ENCODE measurements at regions not wholly inside any gene's neighbourhood (a gene's known extent, or its start where the extent isn't known, plus 50 kb on each side); places are given as distances from the start of the nearest gene placed in this dataset.
A peak's percentile ranks its signal among the peaks of the same experiment; 100 is the strongest.

GRCh38 chr14:71574976-71575375 is 357.3 kb upstream of the RGS6 start:
- peak overlapping the region; percentile 40 for H3K4me2 ChIP-seq (ENCODE audit: low read length)
- H3K4me1 ChIP-seq (ENCODE audit: control insufficient read depth, insufficient read depth, low read length): peaks cover 24% of the 10 kb centered on the region
- no peaks in the 10 kb centered on the region for H3K9me3 ChIP-seq (replicated peaks; ENCODE audit: low read length)
- H3K4me3 ChIP-seq (ENCODE audit: low read length): no peak overlapping the region
- H3K27me3 ChIP-seq (ENCODE audit: control insufficient read depth, insufficient read depth, low read length): no peaks in the 10 kb centered on the region
- no peak overlapping the region for H3K9ac ChIP-seq (ENCODE audit: low read depth, low read length)
- no peaks in the 10 kb centered on the region for H3K36me3 ChIP-seq (ENCODE audit: insufficient read depth, low read length)

GRCh38 chr14:71576472-71576871 is 355.8 kb upstream of the RGS6 start:
- no peak overlapping the region for H3K4me2 ChIP-seq (ENCODE audit: low read length)
- no peaks in the 10 kb centered on the region for H3K27me3 ChIP-seq (ENCODE audit: control insufficient read depth, insufficient read depth, low read length)
- H3K4me1 ChIP-seq (ENCODE audit: control insufficient read depth, insufficient read depth, low read length): peaks cover 34% of the 10 kb centered on the region
- H3K9ac ChIP-seq (ENCODE audit: low read depth, low read length): no peak overlapping the region
- no peaks in the 10 kb centered on the region for H3K36me3 ChIP-seq (ENCODE audit: insufficient read depth, low read length)
- no peak overlapping the region for H3K4me3 ChIP-seq (ENCODE audit: low read length)
- no peaks in the 10 kb centered on the region for H3K9me3 ChIP-seq (replicated peaks; ENCODE audit: low read length)

GRCh38 chr14:71579331-71579730 is 352.9 kb upstream of the RGS6 start:
- no peaks in the 10 kb centered on the region for H3K36me3 ChIP-seq (ENCODE audit: insufficient read depth, low read length)
- H3K4me3 ChIP-seq (ENCODE audit: low read length): no peak overlapping the region
- H3K9me3 ChIP-seq (replicated peaks; ENCODE audit: low read length): no peaks in the 10 kb centered on the region
- peaks cover 60% of the 10 kb centered on the region for H3K4me1 ChIP-seq (ENCODE audit: control insufficient read depth, insufficient read depth, low read length)
- no peaks in the 10 kb centered on the region for H3K27me3 ChIP-seq (ENCODE audit: control insufficient read depth, insufficient read depth, low read length)
- no peak overlapping the region for H3K4me2 ChIP-seq (ENCODE audit: low read length)
- no peak overlapping the region for H3K9ac ChIP-seq (ENCODE audit: low read depth, low read length)

GRCh38 chr14:71582705-71583104 is 349.5 kb upstream of the RGS6 start:
- no peaks in the 10 kb centered on the region for H3K36me3 ChIP-seq (ENCODE audit: insufficient read depth, low read length)
- peak overlapping the region; percentile 70 for H3K9ac ChIP-seq (ENCODE audit: low read depth, low read length)
- no peaks in the 10 kb centered on the region for H3K9me3 ChIP-seq (replicated peaks; ENCODE audit: low read length)
- peaks cover 69% of the 10 kb centered on the region for H3K4me1 ChIP-seq (ENCODE audit: control insufficient read depth, insufficient read depth, low read length)
- H3K4me3 ChIP-seq (ENCODE audit: low read length): no peak overlapping the region
- H3K27me3 ChIP-seq (ENCODE audit: control insufficient read depth, insufficient read depth, low read length): no peaks in the 10 kb centered on the region
- peak overlapping the region; percentile 50 for H3K4me2 ChIP-seq (ENCODE audit: low read length)

GRCh38 chr14:71583194-71583593 is 349.0 kb upstream of the RGS6 start:
- H3K4me1 ChIP-seq (ENCODE audit: control insufficient read depth, insufficient read depth, low read length): peaks cover 74% of the 10 kb centered on the region
- no peak overlapping the region for H3K4me3 ChIP-seq (ENCODE audit: low read length)
- H3K4me2 ChIP-seq (ENCODE audit: low read length): peak overlapping the region; percentile 50
- no peaks in the 10 kb centered on the region for H3K27me3 ChIP-seq (ENCODE audit: control insufficient read depth, insufficient read depth, low read length)
- H3K9me3 ChIP-seq (replicated peaks; ENCODE audit: low read length): no peaks in the 10 kb centered on the region
- no peaks in the 10 kb centered on the region for H3K36me3 ChIP-seq (ENCODE audit: insufficient read depth, low read length)
- peak overlapping the region; percentile 70 for H3K9ac ChIP-seq (ENCODE audit: low read depth, low read length)

GRCh38 chr14:71583705-71584104 is 348.5 kb upstream of the RGS6 start:
- Histone ChIP-seq H3K4me2 (ENCODE audit: low read length) (peak overlapping the region; percentile 50), H3K4me1 (ENCODE audit: control insufficient read depth, insufficient read depth, low read length) (peaks cover 79% of the 10 kb centered on the region), H3K9ac (ENCODE audit: low read depth, low read length) (no peak overlapping the region), H3K9me3 (replicated peaks; ENCODE audit: low read length) (no peaks in the 10 kb centered on the region), H3K36me3 (ENCODE audit: insufficient read depth, low read length) (peaks cover 4% of the 10 kb centered on the region), H3K4me3 (ENCODE audit: low read length) (no peak overlapping the region), H3K27me3 (ENCODE audit: control insufficient read depth, insufficient read depth, low read length) (no peaks in the 10 kb centered on the region)

- peaks cover 83% of the 10 kb centered on the region for H3K4me1 ChIP-seq (ENCODE audit: control insufficient read depth, insufficient read depth, low read length)
- peak overlapping the region; percentile 39 for H3K9ac ChIP-seq (ENCODE audit: low read depth, low read length)
- H3K4me2 ChIP-seq (ENCODE audit: low read length): no peak overlapping the region
- no peaks in the 10 kb centered on the region for H3K27me3 ChIP-seq (ENCODE audit: control insufficient read depth, insufficient read depth, low read length)
- peaks cover 4% of the 10 kb centered on the region for H3K36me3 ChIP-seq (ENCODE audit: insufficient read depth, low read length)
- no peak overlapping the region for H3K4me3 ChIP-seq (ENCODE audit: low read length)
- no peaks in the 10 kb centered on the region for H3K9me3 ChIP-seq (replicated peaks; ENCODE audit: low read length)
These were observed 346.9 kb upstream of the RGS6 start for GRCh38 chr14:71585361-71585760.

- peak overlapping the region; percentile 39 for H3K9ac ChIP-seq (ENCODE audit: low read depth, low read length)
- peaks cover 78% of the 10 kb centered on the region for H3K4me1 ChIP-seq (ENCODE audit: control insufficient read depth, insufficient read depth, low read length)
- peak overlapping the region; percentile 50 for H3K4me3 ChIP-seq (ENCODE audit: low read length)
- H3K27me3 ChIP-seq (ENCODE audit: control insufficient read depth, insufficient read depth, low read length): no peaks in the 10 kb centered on the region
- no peaks in the 10 kb centered on the region for H3K9me3 ChIP-seq (replicated peaks; ENCODE audit: low read length)
- H3K4me2 ChIP-seq (ENCODE audit: low read length): peak overlapping the region; percentile 74
- H3K36me3 ChIP-seq (ENCODE audit: insufficient read depth, low read length): peaks cover 4% of the 10 kb centered on the region
These were observed 345.9 kb upstream of the RGS6 start for GRCh38 chr14:71586131-71586897.

GRCh38 chr14:71588028-71588427 is 344.2 kb upstream of the RGS6 start:
- Histone ChIP-seq H3K4me1 (ENCODE audit: control insufficient read depth, insufficient read depth, low read length) (peaks cover 76% of the 10 kb centered on the region), H3K9me3 (replicated peaks; ENCODE audit: low read length) (no peaks in the 10 kb centered on the region), H3K4me3 (ENCODE audit: low read length) (no peak overlapping the region), H3K4me2 (ENCODE audit: low read length) (peak overlapping the region; percentile 8), H3K9ac (ENCODE audit: low read depth, low read length) (no peak overlapping the region), H3K27me3 (ENCODE audit: control insufficient read depth, insufficient read depth, low read length) (no peaks in the 10 kb centered on the region), H3K36me3 (ENCODE audit: insufficient read depth, low read length) (peaks cover 4% of the 10 kb centered on the region)

GRCh38 chr14:71588576-71589215 is 343.5 kb upstream of the RGS6 start:
- Histone ChIP-seq H3K4me1 (ENCODE audit: control insufficient read depth, insufficient read depth, low read length) (peaks cover 69% of the 10 kb centered on the region), H3K27me3 (ENCODE audit: control insufficient read depth, insufficient read depth, low read length) (no peaks in the 10 kb centered on the region), H3K36me3 (ENCODE audit: insufficient read depth, low read length) (peaks cover 4% of the 10 kb centered on the region), H3K4me3 (ENCODE audit: low read length) (no peak overlapping the region), H3K9ac (ENCODE audit: low read depth, low read length) (no peak overlapping the region), H3K4me2 (ENCODE audit: low read length) (peak overlapping the region; percentile 5), H3K9me3 (replicated peaks; ENCODE audit: low read length) (no peaks in the 10 kb centered on the region)

- peaks cover 66% of the 10 kb centered on the region for H3K4me1 ChIP-seq (ENCODE audit: control insufficient read depth, insufficient read depth, low read length)
- no peak overlapping the region for H3K4me3 ChIP-seq (ENCODE audit: low read length)
These were observed 342.6 kb upstream of the RGS6 start for GRCh38 chr14:71589609-71590008.

GRCh38 chr14:71590131-71590530 is 342.1 kb upstream of the RGS6 start:
- Histone ChIP-seq H3K4me3 (ENCODE audit: low read length) (no peak overlapping the region), H3K9ac (ENCODE audit: low read depth, low read length) (no peak overlapping the region), H3K9me3 (replicated peaks; ENCODE audit: low read length) (no peaks in the 10 kb centered on the region), H3K36me3 (ENCODE audit: insufficient read depth, low read length) (peaks cover 4% of the 10 kb centered on the region), H3K27me3 (ENCODE audit: control insufficient read depth, insufficient read depth, low read length) (no peaks in the 10 kb centered on the region), H3K4me1 (ENCODE audit: control insufficient read depth, insufficient read depth, low read length) (peaks cover 67% of the 10 kb centered on the region), H3K4me2 (ENCODE audit: low read length) (no peak overlapping the region)

More at GRCh38 chr14:71589609-71590008, 342.6 kb upstream of the RGS6 start:
- Histone ChIP-seq H3K4me2 (ENCODE audit: low read length) (peak overlapping the region; percentile 17), H3K9me3 (replicated peaks; ENCODE audit: low read length) (no peaks in the 10 kb centered on the region), H3K9ac (ENCODE audit: low read depth, low read length) (no peak overlapping the region), H3K27me3 (ENCODE audit: control insufficient read depth, insufficient read depth, low read length) (no peaks in the 10 kb centered on the region), H3K36me3 (ENCODE audit: insufficient read depth, low read length) (peaks cover 4% of the 10 kb centered on the region)

Data from skeletal muscle satellite cell (primary cell).